ENCODE measurements at regions not wholly inside any gene's neighbourhood (a gene's known extent, or its start where the extent isn't known, plus 50 kb on each side); places are given as distances from the start of the nearest gene placed in this dataset.
A peak's percentile ranks its signal among the peaks of the same experiment; 100 is the strongest.

DNA sequence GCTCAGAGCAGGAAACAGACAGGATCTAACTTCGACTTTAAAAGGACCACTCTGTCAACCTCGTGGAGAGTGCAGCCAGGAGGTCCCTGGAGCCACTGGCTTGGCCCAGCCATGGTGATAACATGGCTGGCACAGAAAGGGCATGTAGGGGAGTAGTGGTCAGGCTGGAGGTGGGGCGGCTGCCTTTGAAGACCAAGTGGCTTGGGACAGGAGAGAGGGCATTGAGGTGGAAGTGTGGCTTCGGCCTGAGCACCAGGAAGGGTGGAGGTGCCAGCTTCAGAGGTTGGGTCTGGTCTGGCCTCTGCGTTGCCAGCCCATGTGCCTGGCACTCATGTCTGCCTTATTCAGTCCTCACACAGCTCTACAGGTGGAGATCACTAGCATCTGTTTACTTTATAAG, 270.0 kb downstream of the NSG2 start:
- intact Hi-C loops (cut with DNase I; ENCODE audit: low total_unique reads), result no loop called here
- peak; percentile 45 for DNase-seq
- Histone ChIP-seq H3K9me3 (no peaks in the 10 kb centered on the region), H3K27me3 (replicated peaks in 1 of 7) (peaks cover 0 to 80% (median 20%) of the 10 kb centered on the region in 7 donors), H3K4me1 (peaks cover 0 to 12% (median 9%) of the 10 kb centered on the region in 6 donors), H3K27ac (no peak overlapping the region), H3K36me3 (no peaks in the 10 kb centered on the region), H3K4me3 (no peak overlapping the region)
- 62 to 81% (median 68%) methylated on average over 5 of the region's 5 CpGs for WGBS, 5 donors
- TF ChIP-seq, protein P1, sequence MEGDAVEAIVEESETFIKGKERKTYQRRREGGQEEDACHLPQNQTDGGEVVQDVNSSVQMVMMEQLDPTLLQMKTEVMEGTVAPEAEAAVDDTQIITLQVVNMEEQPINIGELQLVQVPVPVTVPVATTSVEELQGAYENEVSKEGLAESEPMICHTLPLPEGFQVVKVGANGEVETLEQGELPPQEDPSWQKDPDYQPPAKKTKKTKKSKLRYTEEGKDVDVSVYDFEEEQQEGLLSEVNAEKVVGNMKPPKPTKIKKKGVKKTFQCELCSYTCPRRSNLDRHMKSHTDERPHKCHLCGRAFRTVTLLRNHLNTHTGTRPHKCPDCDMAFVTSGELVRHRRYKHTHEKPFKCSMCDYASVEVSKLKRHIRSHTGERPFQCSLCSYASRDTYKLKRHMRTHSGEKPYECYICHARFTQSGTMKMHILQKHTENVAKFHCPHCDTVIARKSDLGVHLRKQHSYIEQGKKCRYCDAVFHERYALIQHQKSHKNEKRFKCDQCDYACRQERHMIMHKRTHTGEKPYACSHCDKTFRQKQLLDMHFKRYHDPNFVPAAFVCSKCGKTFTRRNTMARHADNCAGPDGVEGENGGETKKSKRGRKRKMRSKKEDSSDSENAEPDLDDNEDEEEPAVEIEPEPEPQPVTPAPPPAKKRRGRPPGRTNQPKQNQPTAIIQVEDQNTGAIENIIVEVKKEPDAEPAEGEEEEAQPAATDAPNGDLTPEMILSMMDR (IDR thresholded peaks at IDR 0.05 in 8 of 11, conservative IDR thresholded peaks at IDR 0.05 in 3 of 11), result no peak
- TF ChIP-seq POLR2AphosphoS5 (IDR thresholded peaks at IDR 0.05), result no peak
- no peak for TF ChIP-seq POLR2A (IDR thresholded peaks at IDR 0.05)

DNA sequence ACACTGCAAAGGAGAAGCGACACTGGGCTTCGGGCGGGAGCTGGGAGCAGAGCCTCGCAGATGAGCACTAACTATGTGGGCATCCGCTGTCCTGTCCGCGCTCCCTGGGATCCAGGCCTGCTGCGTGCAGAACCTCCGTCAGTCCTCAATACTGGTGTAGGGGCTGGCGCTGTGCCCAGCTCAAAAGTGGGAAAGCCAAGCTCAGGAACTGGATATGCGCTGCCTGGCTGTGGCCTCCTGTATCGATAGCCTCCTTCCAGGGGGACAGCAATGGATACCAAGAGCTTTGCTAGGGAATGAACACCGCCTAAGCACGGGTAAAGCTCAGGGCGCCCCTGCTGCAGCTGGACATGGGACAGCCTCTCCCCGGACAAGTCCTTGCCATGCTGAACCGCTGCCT, 270.4 kb downstream of the NSG2 start:
- WGBS, 5 donors, result 87 to 96% (median 90%) methylated on average over 17 of the region's 17 CpGs
- no peak overlapping the region for H3K4me3 ChIP-seq
- DNase-seq, result peak; percentile 61
- no peak overlapping the region for H3K27ac ChIP-seq
- TF ChIP-seq POLR2AphosphoS5 (IDR thresholded peaks at IDR 0.05) (no peak), POLR2A (IDR thresholded peaks at IDR 0.05) (no peak)
- TF ChIP-seq, protein P1 (IDR thresholded peaks at IDR 0.05 in 8 of 11, conservative IDR thresholded peaks at IDR 0.05 in 3 of 11), result no peak
- no peaks in the 10 kb centered on the region for H3K9me3 ChIP-seq
- peaks cover 0 to 12% (median 9%) of the 10 kb centered on the region in 6 donors for H3K4me1 ChIP-seq
- intact Hi-C loops (cut with DNase I; ENCODE audit: low total_unique reads), result no loop called here
- H3K36me3 ChIP-seq, result no peaks in the 10 kb centered on the region
- peaks cover 0 to 76% (median 20%) of the 10 kb centered on the region in 7 donors for H3K27me3 ChIP-seq (replicated peaks in 1 of 7)

DNA sequence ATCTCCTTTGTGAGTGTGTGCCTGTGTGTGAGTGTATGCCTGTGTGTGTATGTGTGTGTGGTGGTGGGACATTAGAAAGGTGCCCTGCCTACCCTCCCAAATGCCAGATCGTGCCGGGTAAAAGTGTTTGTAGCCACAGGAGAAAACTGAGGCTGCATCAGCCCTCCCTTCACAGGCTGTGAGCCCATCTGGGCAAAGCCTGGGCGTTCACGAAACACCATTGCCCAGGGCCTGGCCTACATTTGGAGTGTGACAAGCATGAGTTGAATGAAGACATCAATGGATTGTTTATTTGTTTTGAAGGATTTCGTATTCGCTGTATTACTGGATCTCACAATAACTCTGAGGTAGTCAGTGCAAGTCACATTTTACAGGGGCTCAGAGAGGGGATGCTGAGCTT, 270.8 kb downstream of the NSG2 start:
- intact Hi-C loops (cut with DNase I; ENCODE audit: low total_unique reads), result no loop called here
- no peak for DNase-seq

DNA sequence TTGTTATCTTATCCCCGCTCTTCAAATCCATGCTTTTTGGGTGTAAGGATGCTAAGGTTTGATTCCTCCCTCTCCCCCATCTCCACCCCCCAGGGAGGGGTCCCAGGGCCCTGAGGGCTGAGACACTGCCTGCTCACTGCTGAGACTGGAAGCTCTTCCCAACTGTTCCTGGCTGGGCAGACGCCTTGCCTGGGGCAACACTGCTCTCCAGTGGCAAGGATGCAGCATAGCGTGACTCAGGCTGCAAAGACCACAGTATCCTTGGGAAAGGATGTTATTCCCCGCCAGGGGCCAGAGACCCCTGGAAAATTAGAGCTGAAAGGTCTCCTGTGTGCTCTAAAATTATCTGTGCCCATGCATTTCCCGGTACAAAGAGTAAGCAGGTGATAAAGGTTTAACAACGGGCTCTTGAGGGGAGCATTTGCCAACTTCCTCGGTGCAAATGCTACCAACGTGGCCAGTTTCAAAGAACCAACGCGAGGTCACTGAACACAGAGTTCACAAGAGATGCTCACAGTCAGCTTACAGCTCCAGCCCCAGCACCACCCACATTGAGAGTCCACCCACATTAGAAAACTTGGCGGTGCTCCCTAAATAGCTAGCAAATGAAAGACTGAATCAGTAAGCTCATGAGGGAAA, 271.9 kb downstream of the NSG2 start:
- Histone ChIP-seq H3K27me3 (replicated peaks in 1 of 7) (peaks cover 0 to 76% (median 8%) of the 10 kb centered on the region in 7 donors), H3K9me3 (no peaks in the 10 kb centered on the region), H3K4me3 (no peak overlapping the region), H3K27ac (no peak overlapping the region), H3K36me3 (no peaks in the 10 kb centered on the region), H3K4me1 (peaks cover 0 to under 1% (median 0%) of the 10 kb centered on the region in 6 donors)
- 14 to 21% (median 18%) methylated on average over 11 of the region's 11 CpGs for WGBS, 5 donors
- peak; percentile 45 for DNase-seq
- intact Hi-C loops (cut with DNase I; ENCODE audit: low total_unique reads), result no loop called here
- TF ChIP-seq, protein P1 (IDR thresholded peaks at IDR 0.05 in 8 of 11, conservative IDR thresholded peaks at IDR 0.05 in 3 of 11), result peak in 7 of 11 experiments; percentile 16 to 49 (median 31)
- TF ChIP-seq POLR2A (IDR thresholded peaks at IDR 0.05) (no peak), POLR2AphosphoS5 (IDR thresholded peaks at IDR 0.05) (no peak)

More for the DNA sequence above, 270.8 kb downstream of the NSG2 start:
- peaks cover 0 to 11% (median 9%) of the 10 kb centered on the region in 6 donors for H3K4me1 ChIP-seq
- H3K4me3 ChIP-seq, result no peak overlapping the region
- WGBS, 5 donors, result 65 to 94% (median 83%) methylated on average over 6 of the region's 6 CpGs
- no peaks in the 10 kb centered on the region for H3K9me3 ChIP-seq
- H3K27ac ChIP-seq, result no peak overlapping the region
- TF ChIP-seq, protein P1 (IDR thresholded peaks at IDR 0.05 in 8 of 11, conservative IDR thresholded peaks at IDR 0.05 in 3 of 11), result no peak
- no peak for TF ChIP-seq POLR2AphosphoS5 (IDR thresholded peaks at IDR 0.05)
- no peaks in the 10 kb centered on the region for H3K36me3 ChIP-seq
- peaks cover 0 to 76% (median 19%) of the 10 kb centered on the region in 7 donors for H3K27me3 ChIP-seq (replicated peaks in 1 of 7)
